ENCODE measurements at regions not wholly inside any gene's neighbourhood (a gene's known extent, or its start where the extent isn't known, plus 50 kb on each side); places are given as distances from the start of the nearest gene placed in this dataset.

DNA sequence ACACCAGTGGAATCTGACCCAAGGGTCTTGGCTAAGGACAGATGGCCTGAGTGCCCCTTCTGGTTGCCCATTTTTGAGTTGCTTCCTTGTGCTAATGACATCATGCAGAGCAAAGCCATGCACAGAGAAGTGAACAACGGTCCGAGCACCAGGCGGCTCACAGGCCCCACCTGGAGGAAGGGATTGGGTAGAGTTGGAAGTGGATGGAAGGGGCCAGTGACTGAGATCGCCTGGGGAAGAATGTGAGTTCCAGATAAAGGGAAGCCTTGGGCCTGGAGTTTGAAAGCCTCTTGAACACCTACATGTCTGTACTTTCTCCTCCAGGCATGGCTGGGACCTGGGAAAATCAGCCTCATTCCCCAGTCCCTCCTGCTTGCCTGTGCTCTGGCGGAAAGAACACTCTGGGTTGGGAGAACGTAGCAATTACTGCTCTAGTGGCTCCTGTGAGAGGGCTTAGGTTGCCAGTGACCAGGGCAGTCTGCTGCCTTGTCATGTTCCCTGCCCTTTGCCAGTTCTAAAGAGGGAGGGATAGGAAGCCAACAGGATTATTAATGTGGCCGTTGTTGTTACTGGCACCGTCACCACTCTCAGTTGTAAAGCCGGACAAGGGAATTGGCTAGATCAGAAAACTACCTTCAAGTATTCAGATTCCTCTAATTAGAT is 62.5 kb upstream of the PTPN3 start:
- TF ChIP-seq, protein P1, sequence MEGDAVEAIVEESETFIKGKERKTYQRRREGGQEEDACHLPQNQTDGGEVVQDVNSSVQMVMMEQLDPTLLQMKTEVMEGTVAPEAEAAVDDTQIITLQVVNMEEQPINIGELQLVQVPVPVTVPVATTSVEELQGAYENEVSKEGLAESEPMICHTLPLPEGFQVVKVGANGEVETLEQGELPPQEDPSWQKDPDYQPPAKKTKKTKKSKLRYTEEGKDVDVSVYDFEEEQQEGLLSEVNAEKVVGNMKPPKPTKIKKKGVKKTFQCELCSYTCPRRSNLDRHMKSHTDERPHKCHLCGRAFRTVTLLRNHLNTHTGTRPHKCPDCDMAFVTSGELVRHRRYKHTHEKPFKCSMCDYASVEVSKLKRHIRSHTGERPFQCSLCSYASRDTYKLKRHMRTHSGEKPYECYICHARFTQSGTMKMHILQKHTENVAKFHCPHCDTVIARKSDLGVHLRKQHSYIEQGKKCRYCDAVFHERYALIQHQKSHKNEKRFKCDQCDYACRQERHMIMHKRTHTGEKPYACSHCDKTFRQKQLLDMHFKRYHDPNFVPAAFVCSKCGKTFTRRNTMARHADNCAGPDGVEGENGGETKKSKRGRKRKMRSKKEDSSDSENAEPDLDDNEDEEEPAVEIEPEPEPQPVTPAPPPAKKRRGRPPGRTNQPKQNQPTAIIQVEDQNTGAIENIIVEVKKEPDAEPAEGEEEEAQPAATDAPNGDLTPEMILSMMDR (optimal IDR thresholded peaks at IDR 0.05 in 1 of 3, IDR thresholded peaks at IDR 0.05 in 1 of 3, conservative IDR thresholded peaks at IDR 0.05 in 1 of 3; ENCODE audit: extremely low read depth in 1 of 3, insufficient read depth in 2 of 3, low read length in 3 of 3) = peak in 1 of 3 experiments; percentile 47
- TF ChIP-seq EZH2 (IDR thresholded peaks at IDR 0.05; ENCODE audit: low read length) = no peak
